SK-N-SH treated with all-trans-retinoic acid at 6 μM for 48 hours (cell line): ENCODE measurements at regions not wholly inside any gene's neighbourhood (a gene's known extent, or its start where the extent isn't known, plus 50 kb on each side); places are given as distances from the start of the nearest gene placed in this dataset.

Experiments used
- ATAC-seq: fragments of 200-7000 bp; cut with Tn5 transposase; 3 replicates; pipeline ENCODE4 v1.9.1; 2020; ENCODE audit warnings: mild to moderate bottlenecking, moderate library complexity
- ARNTL ChIP-seq: fragments of 450-650 bp; formaldehyde crosslinking; IDR thresholded peaks from 2 replicates; pipeline ENCODE4 v1.5.0; 2020; ENCODE audit warnings: low read depth, mild to moderate bottlenecking, moderate library complexity, borderline replicate concordance
- BACH2 ChIP-seq: fragments of 250-450 bp; sonication (Bioruptor Pico); IDR thresholded peaks from 2 replicates; pipeline ENCODE4 v1.9.0; 2021; ENCODE audit warnings: mild to moderate bottlenecking, borderline replicate concordance
- CREB5 ChIP-seq: fragments of 250-450 bp; sonication (Bioruptor Pico); IDR thresholded peaks from 2 replicates; pipeline ENCODE4 v1.5.1; 2020; ENCODE audit warnings: low read depth, mild to moderate bottlenecking, moderate library complexity
- CSDC2 ChIP-seq: fragments of 250-450 bp; sonication (Bioruptor Pico); IDR thresholded peaks from 2 replicates; pipeline ENCODE4 v1.5.0; 2020; ENCODE audit warnings: mild to moderate bottlenecking, moderate library complexity
- CSRNP3 ChIP-seq: fragments of 250-450 bp; sonication (Bioruptor Pico); IDR thresholded peaks from 2 replicates; pipeline ENCODE4 v1.5.1; 2021; ENCODE audit warnings: mild to moderate bottlenecking, moderate library complexity
- ESRRG ChIP-seq: fragments of 250-450 bp; sonication (Bioruptor Pico); IDR thresholded peaks from 2 replicates; pipeline ENCODE4 v1.6.1; 2021; ENCODE audit warnings: mild to moderate bottlenecking
- GLIS3 ChIP-seq: fragments of 250-450 bp; sonication (Bioruptor Pico); IDR thresholded peaks from 2 replicates; pipeline ENCODE4 v1.5.0; 2020; ENCODE audit warnings: mild to moderate bottlenecking, moderate library complexity
- OSR1 ChIP-seq: fragments of 250-450 bp; sonication (Bioruptor Pico); IDR thresholded peaks from 2 replicates; pipeline ENCODE4 v1.8.0; 2022; ENCODE audit warnings: moderate library complexity, mild to moderate bottlenecking, inconsistent platforms
- PATZ1 ChIP-seq: fragments of 250-450 bp; sonication (Bioruptor Pico); IDR thresholded peaks from 2 replicates; pipeline ENCODE4 v1.8.0; 2020; ENCODE audit warnings: mild to moderate bottlenecking, moderate library complexity, borderline replicate concordance
- POU6F1 ChIP-seq: fragments of 250-450 bp; sonication (Bioruptor Pico); IDR thresholded peaks from 2 replicates; pipeline ENCODE4 v1.8.0; 2021; ENCODE audit warnings: low read depth, mild to moderate bottlenecking, moderate library complexity, borderline replicate concordance
- PPARA ChIP-seq: fragments of 250-450 bp; sonication (Bioruptor Pico); IDR thresholded peaks from 2 replicates; pipeline ENCODE4 v1.5.0; 2020; ENCODE audit warnings: mild to moderate bottlenecking, borderline replicate concordance
- RARB ChIP-seq: fragments of 250-450 bp; sonication (Bioruptor Pico); IDR thresholded peaks from 2 replicates; pipeline ENCODE4 v1.8.0; 2021; ENCODE audit warnings: mild to moderate bottlenecking, moderate library complexity
- SNAI2 ChIP-seq: fragments of 250-450 bp; sonication (Bioruptor Pico); IDR thresholded peaks from 2 replicates; pipeline ENCODE4 v1.5.0; 2020; ENCODE audit warnings: mild to moderate bottlenecking, moderate library complexity
- TCF4 ChIP-seq: fragments of 250-450 bp; sonication (Bioruptor Pico); IDR thresholded peaks from 2 replicates; pipeline ENCODE4 v1.8.0; 2021; ENCODE audit warnings: mild to moderate bottlenecking, moderate library complexity, borderline replicate concordance
- TOX ChIP-seq: fragments of 250-450 bp; sonication (Bioruptor Pico); IDR thresholded peaks from 2 replicates; pipeline ENCODE4 v1.8.0; 2021; ENCODE audit warnings: mild to moderate bottlenecking, moderate library complexity, borderline replicate concordance
- TSHZ2 ChIP-seq: fragments of 250-450 bp; sonication (Bioruptor Pico); IDR thresholded peaks from 2 replicates; pipeline ENCODE4 v1.5.0; 2020; ENCODE audit warnings: mild to moderate bottlenecking, moderate library complexity
- ZFP3 ChIP-seq: fragments of 250-450 bp; sonication (Bioruptor Pico); IDR thresholded peaks from 2 replicates; pipeline ENCODE4 v1.5.0; 2020; ENCODE audit warnings: mild to moderate bottlenecking, moderate library complexity
- ZFP30 ChIP-seq: fragments of 450-650 bp; formaldehyde crosslinking; IDR thresholded peaks from 2 replicates; pipeline ENCODE4 v1.5.0; 2022; ENCODE audit warnings: mild to moderate bottlenecking, moderate library complexity
- ZNF565 ChIP-seq: fragments of 450-650 bp; formaldehyde crosslinking; conservative IDR thresholded peaks from 2 replicates; pipeline ENCODE4 v1.5.0; 2020; ENCODE audit warnings: low read depth, mild to moderate bottlenecking, moderate library complexity
- ZNF70 ChIP-seq: fragments of 450-650 bp; formaldehyde crosslinking; IDR thresholded peaks from 2 replicates; pipeline ENCODE4 v1.5.0; 2020; ENCODE audit warnings: mild to moderate bottlenecking, moderate library complexity
- ZNF8 ChIP-seq: fragments of 450-650 bp; formaldehyde crosslinking; IDR thresholded peaks from 2 replicates; pipeline ENCODE4 v1.5.0; 2020; ENCODE audit warnings: mild to moderate bottlenecking, moderate library complexity

GRCh38 chr5:92023555-92023954, 640.4 kb upstream of the ARRDC3 start:
- no peak for ATAC-seq
- no peak for TF ChIP-seq ESRRG (CRISPR knock-in tag)
- no peak for TF ChIP-seq OSR1
- TF ChIP-seq CSRNP3, result no peak
- TF ChIP-seq POU6F1 (CRISPR knock-in tag), result no peak
- no peak for TF ChIP-seq ZNF565 (CRISPR knock-in tag)
- no peak for TF ChIP-seq RARB (CRISPR knock-in tag)
- no peak for TF ChIP-seq ZFP30 (CRISPR knock-in tag)
- no peak for TF ChIP-seq TCF4 (CRISPR knock-in tag)
- no peak for TF ChIP-seq ZNF8
- no peak for TF ChIP-seq SNAI2 (CRISPR knock-in tag)
- no peak for TF ChIP-seq ARNTL
- no peak for TF ChIP-seq ZNF70
- no peak for TF ChIP-seq GLIS3
- TF ChIP-seq ZFP3 (CRISPR knock-in tag), result no peak
- no peak for TF ChIP-seq PPARA
- TF ChIP-seq TSHZ2 (CRISPR knock-in tag), result no peak
- TF ChIP-seq CREB5 (CRISPR knock-in tag), result no peak
- no peak for TF ChIP-seq TOX (CRISPR knock-in tag)

- no peak for ATAC-seq
- TF ChIP-seq CREB5 (CRISPR knock-in tag) (no peak), PATZ1 (CRISPR knock-in tag) (no peak), TSHZ2 (CRISPR knock-in tag) (no peak), TCF4 (CRISPR knock-in tag) (no peak), ZFP3 (CRISPR knock-in tag) (no peak), PPARA (no peak), TOX (CRISPR knock-in tag) (no peak), ZNF8 (no peak), BACH2 (CRISPR knock-in tag) (no peak), ZNF565 (CRISPR knock-in tag) (no peak), ARNTL (no peak), CSRNP3 (no peak), CSDC2 (no peak)
Measured at GRCh38 chr5:92023141-92023471, 640.0 kb upstream of the ARRDC3 start.
